HEK293 (cell line): ENCODE measurements at regions not wholly inside any gene's neighbourhood (a gene's known extent, or its start where the extent isn't known, plus 50 kb on each side); places are given as distances from the start of the nearest gene placed in this dataset.

Experiments
- CTCF ChIA-PET: fragments of 350-600 bp; formaldehyde crosslinking; extraction: SDS; loops from one replicate; lab custom pipeline; 2021; ENCODE audit warnings: antibody characterized with exemption; lab: Yijun Ruan, JAX
- POLR2A ChIA-PET: fragments of 300-600 bp; formaldehyde crosslinking; extraction: SDS; loops from one replicate; lab custom pipeline; 2020; ENCODE audit warnings: antibody characterized with exemption, inconsistent platforms; lab: Yijun Ruan, JAX
- H3K27ac ChIP-seq: fragments of 200-500 bp; sonication (Bioruptor generic); 2 replicates; pipeline ENCODE4 v1.5.1; 2014; ENCODE audit warnings: low read depth, low read length, control low read depth, inconsistent platforms; ENCODE audit errors: extremely low read depth
- H3K36me3 ChIP-seq, 2 experiments: fragments of 200-500 bp in 1 of 2; sonication (Bioruptor generic) in 1 of 2; 1 replicate in 1 of 2; 2 replicates in 1 of 2; pipeline ENCODE4 v1.5.1; 2014 to 2017; ENCODE audit warnings: inconsistent platforms in 2 of 2, low read length in 2 of 2; ENCODE audit not compliant: control insufficient read depth in 2 of 2, insufficient read depth in 1 of 2
- H3K4me1 ChIP-seq: fragments of 200-500 bp; sonication (Bioruptor generic); 2 replicates; pipeline ENCODE4 v1.5.1; 2014; ENCODE audit warnings: mild to moderate bottlenecking, low read length, inconsistent platforms; ENCODE audit not compliant: control insufficient read depth, insufficient read depth
- H3K4me3 ChIP-seq: 2 replicates; pipeline ENCODE4 v1.5.1; 2011; ENCODE audit warnings: low read depth, mild to moderate bottlenecking, control low read depth, low read length, moderate library complexity
- H3K9me3 ChIP-seq: fragments of 200-500 bp; sonication (Bioruptor generic); 2 replicates; pipeline ENCODE4 v1.5.1; 2014; ENCODE audit warnings: low read depth, low read length, inconsistent platforms; ENCODE audit not compliant: control insufficient read depth, insufficient read depth
- GLI2 ChIP-seq: fragments of 450-650 bp; formaldehyde crosslinking; IDR thresholded peaks from 2 replicates; pipeline ENCODE4; 2017; ENCODE audit warnings: missing biosample characterization, missing genetic modification characterization, low read depth, borderline replicate concordance
- KLF7 ChIP-seq: fragments of 450-650 bp; formaldehyde crosslinking; IDR thresholded peaks from 2 replicates; pipeline ENCODE4 v1.5.1; 2016; ENCODE audit warnings: missing biosample characterization, missing genetic modification characterization, borderline replicate concordance
- SCRT2 ChIP-seq: fragments of 450-650 bp; formaldehyde crosslinking; IDR thresholded peaks from 2 replicates; pipeline ENCODE4 v1.5.1; 2016; ENCODE audit warnings: missing biosample characterization, missing genetic modification characterization
- ZBTB1 ChIP-seq: fragments of 450-650 bp; formaldehyde crosslinking; IDR thresholded peaks from 2 replicates; pipeline ENCODE4 v1.5.1; 2016; ENCODE audit warnings: missing biosample characterization, missing genetic modification characterization
- ZBTB21 ChIP-seq: fragments of 450-650 bp; formaldehyde crosslinking; IDR thresholded peaks from 2 replicates; pipeline ENCODE4 v1.5.1; 2017; ENCODE audit warnings: missing biosample characterization, missing genetic modification characterization
- ZBTB26 ChIP-seq: fragments of 450-650 bp; formaldehyde crosslinking; optimal IDR thresholded peaks from 2 replicates; pipeline ENCODE3; 2016; ENCODE audit warnings: missing biosample characterization, mild to moderate bottlenecking, missing genetic modification characterization
- ZBTB8A ChIP-seq: fragments of 450-650 bp; formaldehyde crosslinking; IDR thresholded peaks from 2 replicates; pipeline ENCODE4 v1.5.1; 2016; ENCODE audit warnings: missing biosample characterization, missing genetic modification characterization
- ZFHX2 ChIP-seq: fragments of 450-650 bp; formaldehyde crosslinking; conservative IDR thresholded peaks from 2 replicates; pipeline ENCODE4 v1.5.1; 2016; ENCODE audit warnings: missing biosample characterization, missing genetic modification characterization
- ZFP37 ChIP-seq: fragments of 450-650 bp; formaldehyde crosslinking; IDR thresholded peaks from 2 replicates; pipeline ENCODE4 v1.5.1; 2016; ENCODE audit warnings: missing biosample characterization, missing genetic modification characterization
- ZFP69B ChIP-seq: fragments of 450-650 bp; formaldehyde crosslinking; IDR thresholded peaks from 2 replicates; pipeline ENCODE4 v1.5.1; 2016; ENCODE audit warnings: missing biosample characterization, missing genetic modification characterization
- ZNF175 ChIP-seq: fragments of 450-650 bp; formaldehyde crosslinking; IDR thresholded peaks from 2 replicates; pipeline ENCODE4 v1.5.1; 2016; ENCODE audit warnings: missing biosample characterization, missing genetic modification characterization
- ZNF266 ChIP-seq: fragments of 450-650 bp; formaldehyde crosslinking; IDR thresholded peaks from 2 replicates; pipeline ENCODE4 v1.5.1; 2016; ENCODE audit warnings: missing biosample characterization, missing genetic modification characterization, low read depth
- ZNF324 ChIP-seq: fragments of 450-650 bp; formaldehyde crosslinking; IDR thresholded peaks from 2 replicates; pipeline ENCODE4 v1.5.1; 2016; ENCODE audit warnings: missing biosample characterization, missing genetic modification characterization
- ZNF366 ChIP-seq: fragments of 450-650 bp; formaldehyde crosslinking; conservative IDR thresholded peaks from 2 replicates; pipeline ENCODE4 v1.5.1; 2016; ENCODE audit warnings: missing biosample characterization, missing genetic modification characterization
- ZNF473 ChIP-seq: fragments of 450-650 bp; formaldehyde crosslinking; IDR thresholded peaks from 2 replicates; pipeline ENCODE4 v1.5.1; 2017; ENCODE audit warnings: missing biosample characterization, missing genetic modification characterization
- ZNF510 ChIP-seq: fragments of 450-650 bp; formaldehyde crosslinking; IDR thresholded peaks from 2 replicates; pipeline ENCODE4 v1.5.1; 2018; ENCODE audit warnings: mild to moderate bottlenecking, missing genetic modification characterization, missing biosample characterization; ENCODE audit not compliant: insufficient replicate concordance
- ZNF544 ChIP-seq: fragments of 450-650 bp; formaldehyde crosslinking; IDR thresholded peaks from 2 replicates; pipeline ENCODE4 v1.5.0; 2017; ENCODE audit warnings: missing biosample characterization, missing genetic modification characterization
- ZNF548 ChIP-seq: fragments of 450-650 bp; formaldehyde crosslinking; IDR thresholded peaks from 2 replicates; pipeline ENCODE4 v1.5.1; 2016; ENCODE audit warnings: missing biosample characterization, missing genetic modification characterization
- ZNF580 ChIP-seq: fragments of 450-650 bp; formaldehyde crosslinking; IDR thresholded peaks from 2 replicates; pipeline ENCODE4 v1.5.1; 2016; ENCODE audit warnings: missing biosample characterization, missing genetic modification characterization
- ZNF596 ChIP-seq: fragments of 450-650 bp; IDR thresholded peaks from 2 replicates; pipeline ENCODE4 v1.5.0; 2018; ENCODE audit warnings: missing biosample characterization, mild to moderate bottlenecking, missing genetic modification characterization, moderate library complexity
- ZNF623 ChIP-seq: fragments of 450-650 bp; formaldehyde crosslinking; IDR thresholded peaks from 2 replicates; pipeline ENCODE4 v1.5.1; 2016; ENCODE audit warnings: missing biosample characterization, missing genetic modification characterization
- ZNF645 ChIP-seq: fragments of 450-650 bp; formaldehyde crosslinking; IDR thresholded peaks from 2 replicates; pipeline ENCODE4; 2016; ENCODE audit warnings: missing biosample characterization, missing genetic modification characterization
- ZNF707 ChIP-seq: fragments of 450-650 bp; formaldehyde crosslinking; IDR thresholded peaks from 2 replicates; pipeline ENCODE4 v1.5.1; 2016; ENCODE audit warnings: missing biosample characterization, missing genetic modification characterization
- ZNF785 ChIP-seq: fragments of 450-650 bp; formaldehyde crosslinking; IDR thresholded peaks from 2 replicates; pipeline ENCODE4 v1.5.1; 2016; ENCODE audit warnings: missing biosample characterization, missing genetic modification characterization

- TF ChIP-seq ZFP37 (tag by site-specific recombination) = no peak
- Histone ChIP-seq H3K36me3 (no peaks in the 10 kb centered on the region), H3K27ac (no peak overlapping the region), H3K4me1 (no peaks in the 10 kb centered on the region), H3K4me3 (no peak overlapping the region), H3K9me3 (no peaks in the 10 kb centered on the region)
- POLR2A ChIA-PET = no interaction called here
- CTCF ChIA-PET = interaction anchor here (0.6 kb wide), 1 partner anchor 241 kb away, joined by 4 read pairs; no protein-coding TSS in a partner anchor
Observed at GRCh38 chr10:83037653-83038052, 1101.7 kb upstream of the GHITM start.

- no peak overlapping the region for H3K27ac ChIP-seq
- no peaks in the 10 kb centered on the region for H3K36me3 ChIP-seq
- POLR2A ChIA-PET = no interaction called here
- no peaks in the 10 kb centered on the region for H3K9me3 ChIP-seq
- no peaks in the 10 kb centered on the region for H3K4me1 ChIP-seq
- CTCF ChIA-PET = no interaction called here
- no peak for TF ChIP-seq ZNF366 (tag by site-specific recombination)
- no peak for TF ChIP-seq ZNF510
- TF ChIP-seq ZBTB1 (tag by site-specific recombination) = no peak
- no peak for TF ChIP-seq ZNF707
- TF ChIP-seq ZNF266 (tag by site-specific recombination) = no peak
- TF ChIP-seq ZBTB21 (tag by site-specific recombination) = no peak
- no peak for TF ChIP-seq ZNF645 (tag by site-specific recombination)
- no peak for TF ChIP-seq ZBTB8A
- TF ChIP-seq GLI2 (tag by site-specific recombination) = no peak
- TF ChIP-seq, all 188 proteins: peak for 0
- H3K4me3 ChIP-seq = no peak overlapping the region
Observed at GRCh38 chr10:83038631-83039030, 1100.7 kb upstream of the GHITM start.

- Histone ChIP-seq H3K4me3 (no peak overlapping the region), H3K27ac (no peak overlapping the region), H3K36me3 (no peaks in the 10 kb centered on the region), H3K9me3 (no peaks in the 10 kb centered on the region), H3K4me1 (no peaks in the 10 kb centered on the region)
- ChIA-PET POLR2A (no interaction called here), CTCF (interaction anchor here (0.6 kb wide), 1 partner anchor 54 kb away, joined by 3 read pairs; no protein-coding TSS in a partner anchor)
- TF ChIP-seq ZNF645 (tag by site-specific recombination) (no peak), ZNF580 (tag by site-specific recombination) (no peak), ZNF175 (no peak), ZFP69B (tag by site-specific recombination) (no peak), ZNF548 (tag by site-specific recombination) (no peak), ZNF473 (tag by site-specific recombination) (no peak), SCRT2 (tag by site-specific recombination) (no peak), ZFHX2 (tag by site-specific recombination) (no peak)
Observed at GRCh38 chr10:83045731-83046130, 1093.6 kb upstream of the GHITM start.

GRCh38 chr10:83050815-83051214 is 1088.5 kb upstream of the GHITM start:
- no peaks in the 10 kb centered on the region for H3K36me3 ChIP-seq
- POLR2A ChIA-PET = no interaction called here
- H3K27ac ChIP-seq = no peak overlapping the region
- no peak overlapping the region for H3K4me3 ChIP-seq
- CTCF ChIA-PET = interaction anchor here (0.7 kb wide), 3 partner anchors 102 to 1046 kb away, joined by 3 to 5 read pairs (median 4); no protein-coding TSS in a partner anchor
- H3K4me1 ChIP-seq = no peaks in the 10 kb centered on the region
- TF ChIP-seq ZNF785 (no peak), ZBTB26 (no peak), ZNF544 (tag by site-specific recombination) (no peak), ZNF324 (no peak), ZNF623 (no peak), KLF7 (tag by site-specific recombination) (no peak), ZNF596 (tag by site-specific recombination) (no peak)
- H3K9me3 ChIP-seq = no peaks in the 10 kb centered on the region
